BLaER1 treated with 17β-estradiol and CSF1 and Interleukin-3, amounts not matched to agents 10 nM and 100 nM (cell line): ENCODE measurements at regions not wholly inside any gene's neighbourhood (a gene's known extent, or its start where the extent isn't known, plus 50 kb on each side); places are given as distances from the start of the nearest gene placed in this dataset.

Experiments
- H3K27ac ChIP-seq, 11 experiments: shearing (Covaris generic); formaldehyde crosslinking; 2 replicates each; pipeline ENCODE4 v1.8.1; 2022
- H3K27me3 ChIP-seq, 11 experiments: shearing (Covaris generic); formaldehyde crosslinking; 2 replicates each; pipeline ENCODE4 v1.8.1; 2022
- H3K36me3 ChIP-seq, 11 experiments: shearing (Covaris generic); formaldehyde crosslinking; 2 replicates each; pipeline ENCODE4 v1.8.1; 2022
- H3K4me1 ChIP-seq, 10 experiments: shearing (Covaris generic); formaldehyde crosslinking; 2 replicates each; pipeline ENCODE4 v1.8.1; 2022
- H3K4me2 ChIP-seq, 11 experiments: shearing (Covaris generic); formaldehyde crosslinking; 2 replicates each; pipeline ENCODE4 v1.8.1; 2022
- H3K4me3 ChIP-seq, 10 experiments: shearing (Covaris generic); formaldehyde crosslinking; 2 replicates each; pipeline ENCODE4 v1.8.1; 2022
- H3K9ac ChIP-seq, 11 experiments: shearing (Covaris generic); formaldehyde crosslinking; 2 replicates each; pipeline ENCODE4 v1.8.1; 2022
- H3K9me3 ChIP-seq, 11 experiments: shearing (Covaris generic); formaldehyde crosslinking; replicated peaks in 1 of 11; 2 replicates each; pipeline ENCODE4 v1.8.1; 2022
- H4K20me1 ChIP-seq, 11 experiments: shearing (Covaris generic); formaldehyde crosslinking; 2 replicates each; pipeline ENCODE4 v1.8.1; 2022
- Cebpa-rat ChIP-seq, 11 experiments: shearing (Covaris generic); IDR thresholded peaks; 2 replicates each; pipeline ENCODE4 v1.8.1; 2022

GRCh38 chr16:51683882-51684281, 532.8 kb upstream of the SALL1 start:
- H3K4me3 ChIP-seq = no peak overlapping the region
- no peaks in the 10 kb centered on the region for H3K27me3 ChIP-seq
- H3K4me1 ChIP-seq = peaks cover 0 to 6% (median 0%) of the 10 kb centered on the region in 10 experiments; a peak in 1 of 20 replicates
- H3K9me3 ChIP-seq = peaks cover 0 to 4% (median 0%) of the 10 kb centered on the region in 11 experiments; a peak in 4 of 22 replicates
- H3K36me3 ChIP-seq = no peaks in the 10 kb centered on the region
- H3K9ac ChIP-seq = no peak overlapping the region
- H3K4me2 ChIP-seq = no peak overlapping the region
- H4K20me1 ChIP-seq = no peaks in the 10 kb centered on the region
- H3K27ac ChIP-seq = no peak overlapping the region
- no peak for TF ChIP-seq Cebpa-rat (IDR thresholded peaks at IDR 0.05)

GRCh38 chr16:51682905-51683304, 531.8 kb upstream of the SALL1 start:
- no peaks in the 10 kb centered on the region for H3K36me3 ChIP-seq
- peaks cover 0 to 6% (median 0%) of the 10 kb centered on the region in 10 experiments; a peak in 1 of 20 replicates for H3K4me1 ChIP-seq
- no peak overlapping the region for H3K4me3 ChIP-seq
- H3K9me3 ChIP-seq = no peaks in the 10 kb centered on the region
- no peaks in the 10 kb centered on the region for H4K20me1 ChIP-seq
- H3K4me2 ChIP-seq = no peak overlapping the region
- H3K27ac ChIP-seq = no peak overlapping the region
- no peaks in the 10 kb centered on the region for H3K27me3 ChIP-seq
- no peak for TF ChIP-seq Cebpa-rat (IDR thresholded peaks at IDR 0.05)
- no peak overlapping the region for H3K9ac ChIP-seq

- no peaks in the 10 kb centered on the region for H4K20me1 ChIP-seq
- H3K4me3 ChIP-seq = no peak overlapping the region
- no peaks in the 10 kb centered on the region for H3K27me3 ChIP-seq
- no peaks in the 10 kb centered on the region for H3K9me3 ChIP-seq
- H3K4me2 ChIP-seq = no peak overlapping the region
- no peaks in the 10 kb centered on the region for H3K4me1 ChIP-seq
- H3K36me3 ChIP-seq = no peaks in the 10 kb centered on the region
- no peak overlapping the region for H3K9ac ChIP-seq
- no peak for TF ChIP-seq Cebpa-rat (IDR thresholded peaks at IDR 0.05)
- H3K27ac ChIP-seq = no peak overlapping the region
Measured at GRCh38 chr16:51674615-51675014, 523.5 kb upstream of the SALL1 start.

- no peak for TF ChIP-seq Cebpa-rat (IDR thresholded peaks at IDR 0.05)
- H3K27me3 ChIP-seq = no peaks in the 10 kb centered on the region
Measured at GRCh38 chr16:51670527-51670926, 519.5 kb upstream of the SALL1 start.

GRCh38 chr16:51666821-51667220, 515.8 kb upstream of the SALL1 start:
- Histone ChIP-seq H4K20me1 (no peaks in the 10 kb centered on the region), H3K27ac (no peak overlapping the region), H3K9me3 (no peaks in the 10 kb centered on the region), H3K4me2 (no peak overlapping the region), H3K4me3 (no peak overlapping the region), H3K9ac (no peak overlapping the region), H3K27me3 (no peaks in the 10 kb centered on the region), H3K36me3 (no peaks in the 10 kb centered on the region), H3K4me1 (0 out of 20 replicates have a peak, but pooled peaks cover 0 to 3% (median 0%) of the 10 kb centered on the region in 10 experiments)
- no peak for TF ChIP-seq Cebpa-rat (IDR thresholded peaks at IDR 0.05)

More at GRCh38 chr16:51670527-51670926, 519.5 kb upstream of the SALL1 start:
- H3K36me3 ChIP-seq = no peaks in the 10 kb centered on the region
- no peak overlapping the region for H3K4me2 ChIP-seq
- H3K4me3 ChIP-seq = no peak overlapping the region
- H4K20me1 ChIP-seq = no peaks in the 10 kb centered on the region
- H3K9me3 ChIP-seq = no peaks in the 10 kb centered on the region
- H3K4me1 ChIP-seq = 0 out of 20 replicates have a peak, but pooled peaks cover 0 to 3% (median 0%) of the 10 kb centered on the region in 10 experiments
- no peak overlapping the region for H3K9ac ChIP-seq
- no peak overlapping the region for H3K27ac ChIP-seq

- Histone ChIP-seq H3K36me3 (no peaks in the 10 kb centered on the region), H3K4me2 (no peak overlapping the region), H3K9ac (no peak overlapping the region), H3K4me3 (no peak overlapping the region), H3K9me3 (no peaks in the 10 kb centered on the region), H3K4me1 (peaks cover 0 to 7% (median 0%) of the 10 kb centered on the region in 10 experiments; a peak in 2 of 20 replicates), H3K27ac (no peak overlapping the region), H3K27me3 (no peaks in the 10 kb centered on the region), H4K20me1 (no peaks in the 10 kb centered on the region)
- no peak for TF ChIP-seq Cebpa-rat (IDR thresholded peaks at IDR 0.05)
Measured at GRCh38 chr16:51666074-51666473, 515.0 kb upstream of the SALL1 start.

- Histone ChIP-seq H3K4me1 (peaks cover 0 to 9% (median 0%) of the 10 kb centered on the region in 10 experiments; a peak in 2 of 20 replicates), H3K27ac (no peak overlapping the region), H3K27me3 (no peaks in the 10 kb centered on the region), H3K9me3 (no peaks in the 10 kb centered on the region), H3K9ac (no peak overlapping the region), H3K36me3 (no peaks in the 10 kb centered on the region), H3K4me3 (no peak overlapping the region), H3K4me2 (no peak overlapping the region), H4K20me1 (no peaks in the 10 kb centered on the region)
- no peak for TF ChIP-seq Cebpa-rat (IDR thresholded peaks at IDR 0.05)
Measured at GRCh38 chr16:51665436-51665998, 514.4 kb upstream of the SALL1 start.

- no peaks in the 10 kb centered on the region for H3K36me3 ChIP-seq
- no peaks in the 10 kb centered on the region for H3K27me3 ChIP-seq
- no peak overlapping the region for H3K9ac ChIP-seq
- no peak overlapping the region for H3K4me2 ChIP-seq
- H3K4me1 ChIP-seq = peaks cover 0 to 9% (median 0%) of the 10 kb centered on the region in 10 experiments; a peak in 2 of 20 replicates
- no peaks in the 10 kb centered on the region for H4K20me1 ChIP-seq
- no peak overlapping the region for H3K27ac ChIP-seq
- H3K9me3 ChIP-seq = peaks cover 5 to 14% (median 8%) of the 10 kb centered on the region in 11 experiments; a peak in 12 of 22 replicates
- H3K4me3 ChIP-seq = no peak overlapping the region
- no peak for TF ChIP-seq Cebpa-rat (IDR thresholded peaks at IDR 0.05)
Measured at GRCh38 chr16:51658531-51658930, 507.5 kb upstream of the SALL1 start.

- Histone ChIP-seq H3K4me3 (no peak overlapping the region), H3K4me1 (peaks cover 0 to 9% (median 3%) of the 10 kb centered on the region in 10 experiments; a peak in 11 of 20 replicates), H3K4me2 (no peak overlapping the region), H3K36me3 (no peaks in the 10 kb centered on the region), H3K9me3 (peaks cover 5 to 14% (median 10%) of the 10 kb centered on the region in 11 experiments; a peak in 15 of 22 replicates), H3K27me3 (no peaks in the 10 kb centered on the region), H3K27ac (no peak overlapping the region), H3K9ac (no peak overlapping the region), H4K20me1 (no peaks in the 10 kb centered on the region)
- no peak for TF ChIP-seq Cebpa-rat (IDR thresholded peaks at IDR 0.05)
Measured at GRCh38 chr16:51657848-51658247, 506.8 kb upstream of the SALL1 start.

- Histone ChIP-seq H3K27ac (no peak overlapping the region), H4K20me1 (no peaks in the 10 kb centered on the region), H3K27me3 (no peaks in the 10 kb centered on the region), H3K9ac (no peak overlapping the region), H3K4me3 (no peak overlapping the region), H3K36me3 (no peaks in the 10 kb centered on the region), H3K4me2 (no peak overlapping the region), H3K9me3 (peaks cover 5 to 22% (median 13%) of the 10 kb centered on the region in 11 experiments; a peak in 15 of 22 replicates), H3K4me1 (peaks cover 0 to 22% (median 14%) of the 10 kb centered on the region in 10 experiments; a peak in 11 of 20 replicates)
- no peak for TF ChIP-seq Cebpa-rat (IDR thresholded peaks at IDR 0.05)
Measured at GRCh38 chr16:51655249-51655648, 504.2 kb upstream of the SALL1 start.
